HEK293 (cell line): ENCODE measurements at regions not wholly inside any gene's neighbourhood (a gene's known extent, or its start where the extent isn't known, plus 50 kb on each side); places are given as distances from the start of the nearest gene placed in this dataset.

ENCODE experiments used
- CTCF ChIP-seq: fragments of 450-650 bp; formaldehyde crosslinking; IDR thresholded peaks from 2 replicates; pipeline ENCODE4 v1.5.1; 2016; ENCODE audit warnings: missing biosample characterization, missing genetic modification characterization
- RBAK ChIP-seq: fragments of 450-650 bp; formaldehyde crosslinking; IDR thresholded peaks from 2 replicates; pipeline ENCODE4 v1.5.1; 2016; ENCODE audit warnings: missing biosample characterization, missing genetic modification characterization
- REST ChIP-seq: fragments of 450-650 bp; formaldehyde crosslinking; IDR thresholded peaks from 2 replicates; pipeline ENCODE4 v1.5.1; 2016; ENCODE audit warnings: missing biosample characterization, missing genetic modification characterization
- ZBTB11 ChIP-seq: fragments of 450-650 bp; formaldehyde crosslinking; conservative IDR thresholded peaks from 2 replicates; pipeline ENCODE4 v1.5.1; 2016; ENCODE audit warnings: low read depth, missing biosample characterization, missing genetic modification characterization
- ZNF10 ChIP-seq: fragments of 450-650 bp; formaldehyde crosslinking; IDR thresholded peaks from 2 replicates; pipeline ENCODE4 v1.5.1; 2017; ENCODE audit warnings: missing biosample characterization, missing genetic modification characterization
- ZNF175 ChIP-seq: fragments of 450-650 bp; formaldehyde crosslinking; IDR thresholded peaks from 2 replicates; pipeline ENCODE4 v1.5.1; 2016; ENCODE audit warnings: missing biosample characterization, missing genetic modification characterization
- ZNF561 ChIP-seq: fragments of 450-650 bp; IDR thresholded peaks from 2 replicates; pipeline ENCODE4 v1.5.1; 2018; ENCODE audit warnings: missing biosample characterization, missing genetic modification characterization, borderline replicate concordance
- ZNF785 ChIP-seq: fragments of 450-650 bp; formaldehyde crosslinking; IDR thresholded peaks from 2 replicates; pipeline ENCODE4 v1.5.1; 2016; ENCODE audit warnings: missing biosample characterization, missing genetic modification characterization

- TF ChIP-seq ZNF175 (tag by site-specific recombination): no peak
- TF ChIP-seq ZBTB11 (tag by site-specific recombination): no peak
- TF ChIP-seq REST (tag by site-specific recombination): no peak
- no peak for TF ChIP-seq ZNF10 (tag by site-specific recombination)
- TF ChIP-seq CTCF (tag by site-specific recombination): no peak
- TF ChIP-seq ZNF561 (tag by site-specific recombination): no peak
- TF ChIP-seq ZNF785 (tag by site-specific recombination): no peak
- TF ChIP-seq RBAK (tag by site-specific recombination): no peak
Measured at GRCh38 chr10:78479467-78479866, 445.8 kb downstream of the RPS24 start.
